K562 (cell line): ENCODE measurements at regions not wholly inside any gene's neighbourhood (a gene's known extent, or its start where the extent isn't known, plus 50 kb on each side); places are given as distances from the start of the nearest gene placed in this dataset.

Source experiments
- ARID4B ChIP-seq: sonication (generic); formaldehyde crosslinking; IDR thresholded peaks from 2 replicates; pipeline ENCODE4 v1.8.0; 2022; ENCODE audit warnings: mild to moderate bottlenecking, missing genetic modification reagents
- JUN ChIP-seq, 2 experiments: sonication (generic) in 1 of 2; formaldehyde crosslinking in 1 of 2; IDR thresholded peaks; 2 replicates each; pipeline versions ENCODE4 v1.6.1 to v1.8.0; 2012 to 2022; ENCODE audit warnings: borderline replicate concordance in 2 of 2, mild to moderate bottlenecking in 2 of 2, improper control_type of control experiment in 1 of 2, low read depth in 1 of 2, low read length in 1 of 2, missing genetic modification reagents in 1 of 2
- PHF20 ChIP-seq: fragments of 450-650 bp; IDR thresholded peaks from 2 replicates; pipeline ENCODE4 v1.6.1; 2018; ENCODE audit not compliant: partially characterized antibody
- RERE ChIP-seq: sonication (generic); formaldehyde crosslinking; IDR thresholded peaks from 2 replicates; pipeline ENCODE4 v1.8.0; 2023; ENCODE audit warnings: missing genetic modification reagents, mild to moderate bottlenecking, borderline replicate concordance
- ZNF586 ChIP-seq: fragments of 450-650 bp; formaldehyde crosslinking; conservative IDR thresholded peaks from 2 replicates; pipeline ENCODE4 v1.4.0; 2020; ENCODE audit warnings: mild to moderate bottlenecking, moderate library complexity
- ZNF655 ChIP-seq: fragments of 250-450 bp; sonication (Bioruptor Pico); IDR thresholded peaks from 2 replicates; pipeline ENCODE4 v1.5.0; 2021

- no peak for TF ChIP-seq RERE
- no peak for TF ChIP-seq PHF20
- TF ChIP-seq ZNF586, result no peak
- TF ChIP-seq JUN (IDR thresholded peaks at IDR 0.05; ENCODE audit: borderline replicate concordance, low read depth, low read length), result no peak
- TF ChIP-seq JUN (CRISPR knock-in tag; IDR thresholded peaks at IDR 0.05; ENCODE audit: borderline replicate concordance), result no peak
- no peak for TF ChIP-seq ARID4B
- TF ChIP-seq ZNF655 (CRISPR knock-in tag), result no peak
Observed at GRCh38 chr15:37870711-37871110, 63.7 kb upstream of the TMCO5A start (continued).
